Stimulated activated CD4-positive, alpha-beta T cell treated with anti-CD3 and anti-CD28 coated beads, Interleukin-4, amount 100 ng/mL, for 4 hours (primary cell): ENCODE measurements at regions not wholly inside any gene's neighbourhood (a gene's known extent, or its start where the extent isn't known, plus 50 kb on each side); places are given as distances from the start of the nearest gene placed in this dataset.

Experiments
- DNase-seq, 2 experiments: peaks; one replicate each; pipeline ENCODE4 v3.0.0-alpha.2; 2020

DNA sequence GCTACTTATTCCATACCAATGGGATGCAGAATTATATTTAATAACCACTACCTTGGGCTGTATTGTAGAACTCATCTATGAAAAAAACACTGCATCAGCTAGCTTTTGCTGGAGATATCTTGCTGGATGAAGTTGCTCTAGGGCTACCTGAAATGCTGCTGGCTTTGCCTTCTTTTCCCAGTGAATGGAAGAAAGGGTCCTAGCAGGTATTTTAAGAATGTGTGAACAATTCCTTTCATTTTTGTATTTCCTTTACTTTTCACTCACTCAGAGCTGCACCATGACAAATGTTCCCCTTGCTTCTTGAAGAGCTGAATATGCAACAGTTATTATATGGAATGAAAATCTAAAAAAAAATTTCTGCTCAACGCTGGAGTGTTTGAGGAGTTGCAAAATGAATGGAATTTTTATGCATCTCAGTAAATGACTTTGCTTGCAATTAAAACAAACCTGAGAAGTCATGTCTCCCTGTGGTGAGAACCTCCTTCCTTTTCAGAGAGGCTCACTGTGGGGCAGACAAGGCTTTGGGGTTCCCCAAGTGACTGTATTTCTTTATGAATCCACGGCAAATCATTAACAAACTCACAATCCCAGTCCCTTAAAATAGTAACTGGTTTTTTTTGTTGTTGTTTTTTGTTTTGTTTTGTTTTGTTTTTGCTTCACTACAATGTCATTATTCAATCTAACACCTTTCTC lies 566.8 kb upstream of the KIRREL3 start:
- DNase-seq, result no peak

DNA sequence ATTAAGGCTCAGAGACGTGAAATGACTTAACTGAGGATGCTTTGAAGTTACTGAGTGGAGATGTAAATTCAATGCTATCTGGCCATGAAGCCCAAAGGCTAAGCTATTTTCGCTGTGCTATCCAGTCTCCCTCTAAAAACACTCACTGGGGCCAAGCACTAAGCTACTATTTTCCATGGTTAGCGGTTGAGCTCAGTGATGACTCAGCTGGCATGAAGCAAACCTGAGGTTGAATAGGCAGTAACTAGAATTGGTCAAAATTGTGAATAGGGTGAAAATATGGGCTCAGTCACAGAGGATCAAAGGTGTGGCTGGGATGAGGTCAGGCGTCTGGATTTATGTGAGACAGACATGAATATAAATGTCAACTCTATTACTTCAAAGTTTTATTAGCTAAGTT lies 564.2 kb upstream of the KIRREL3 start:
- no peak for DNase-seq

DNA sequence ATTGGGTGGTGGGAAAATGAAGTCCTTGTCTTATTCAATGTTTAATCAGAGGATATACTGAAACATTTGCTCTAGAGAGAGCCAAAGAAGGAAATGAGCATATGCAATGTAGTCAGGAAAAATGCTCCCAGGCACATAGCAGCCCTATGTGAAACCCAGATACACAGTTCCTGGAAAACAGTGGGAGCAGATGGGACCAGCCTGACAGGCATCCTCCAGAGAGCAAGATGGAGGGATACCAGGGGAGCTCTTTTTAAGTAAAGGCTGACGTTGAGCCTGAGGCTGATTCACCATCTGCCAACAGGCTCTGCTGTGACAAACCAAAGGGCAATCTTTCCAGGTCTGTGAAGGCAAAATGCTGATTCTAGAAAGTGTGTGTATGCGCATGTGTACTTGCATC lies 559.4 kb upstream of the KIRREL3 start:
- no peak for DNase-seq

DNA sequence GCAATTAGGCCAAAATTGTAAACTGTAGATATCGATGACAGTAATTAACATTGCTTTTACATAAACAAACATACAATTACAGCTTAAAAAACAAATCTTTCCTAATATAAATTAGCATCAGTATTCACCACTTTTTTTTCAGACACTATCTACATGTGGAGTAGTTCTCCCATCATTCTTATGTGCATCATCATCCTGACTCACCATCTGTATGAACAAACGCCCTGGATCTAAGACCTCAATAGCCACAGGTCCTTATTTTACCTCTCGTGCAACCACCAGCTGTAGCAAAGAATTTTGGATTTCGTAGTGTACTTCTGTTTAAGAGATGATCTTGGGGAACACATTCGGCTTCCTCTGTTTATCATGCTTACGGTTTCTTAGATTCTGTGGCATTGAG lies 551.9 kb upstream of the KIRREL3 start:
- no peak for DNase-seq

DNA sequence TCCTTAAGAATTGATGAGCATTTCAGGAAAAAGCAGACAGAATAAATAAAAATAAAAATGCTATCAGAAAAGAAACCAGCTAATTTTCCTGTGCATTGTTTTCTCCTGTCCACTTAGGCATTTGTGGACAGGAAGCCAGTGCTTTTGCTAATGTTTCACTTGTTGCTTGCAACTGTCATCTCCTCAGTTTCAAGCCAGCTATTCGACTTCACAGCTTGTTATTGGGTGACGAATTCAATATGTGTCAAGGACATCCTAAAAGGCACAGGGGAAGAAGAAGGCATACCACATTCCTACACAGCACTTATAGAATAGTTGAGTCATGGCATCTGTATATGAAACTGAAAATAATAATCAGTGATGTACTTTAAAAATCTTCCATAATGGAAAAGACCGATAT lies 530.6 kb upstream of the KIRREL3 start:
- no peak for DNase-seq

DNA sequence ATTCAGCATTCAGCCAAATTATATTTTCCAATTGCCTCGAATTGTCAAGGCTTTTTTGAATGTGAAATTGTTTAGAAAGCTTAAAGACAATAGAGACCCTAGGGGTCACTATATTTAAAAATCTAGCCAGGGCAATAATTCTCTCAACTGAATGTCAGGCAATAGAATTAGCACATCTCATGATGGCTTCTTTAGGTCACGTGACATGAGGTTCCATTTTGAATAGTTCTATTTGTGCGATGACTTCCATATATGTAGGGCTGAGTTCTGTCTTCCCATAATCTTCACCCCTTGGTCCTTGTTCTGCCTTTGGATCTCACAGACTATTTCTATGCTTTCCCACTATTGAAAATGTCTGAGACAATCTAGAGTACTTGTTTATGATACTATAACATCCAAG lies 527.7 kb upstream of the KIRREL3 start:
- no peak for DNase-seq

DNA sequence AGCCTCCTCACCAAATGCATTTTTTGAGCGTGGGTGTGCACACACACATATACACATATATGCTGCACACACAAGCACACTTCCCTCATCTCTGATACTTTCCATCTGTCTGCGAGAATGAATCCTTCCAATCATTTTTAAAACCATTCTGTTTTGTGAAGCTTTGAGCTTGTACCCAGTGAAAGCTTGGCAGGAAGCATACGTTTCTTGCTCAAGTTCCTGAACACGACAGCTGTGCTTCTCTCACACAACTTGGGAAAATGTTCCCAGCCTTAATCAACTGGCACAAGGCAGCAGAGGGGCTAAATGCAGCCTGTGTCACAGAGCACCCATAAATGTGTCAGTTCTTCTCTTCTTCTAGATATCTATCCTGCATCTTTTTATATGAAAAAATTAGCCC lies 524.0 kb upstream of the KIRREL3 start:
- DNase-seq, result no peak

DNA sequence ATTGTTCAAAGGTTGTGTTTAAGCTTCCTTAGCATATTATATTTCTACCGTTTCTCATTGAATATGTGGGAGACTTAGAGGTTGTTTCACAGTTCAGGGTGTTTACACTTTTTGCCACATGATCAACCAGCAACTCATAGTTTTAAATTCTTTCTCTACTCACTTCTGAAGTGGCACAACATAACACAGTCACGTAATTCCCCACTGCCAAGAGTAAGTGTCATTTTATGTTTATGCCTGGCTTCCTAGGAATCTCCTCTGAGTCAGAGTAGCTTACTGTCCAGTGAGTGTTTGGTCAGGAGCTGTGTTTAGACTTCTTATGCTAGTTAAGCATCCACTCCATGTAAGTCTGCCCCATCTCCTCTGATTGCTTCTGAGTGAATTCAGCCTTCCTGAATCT lies 520.8 kb upstream of the KIRREL3 start:
- DNase-seq, result no peak

DNA sequence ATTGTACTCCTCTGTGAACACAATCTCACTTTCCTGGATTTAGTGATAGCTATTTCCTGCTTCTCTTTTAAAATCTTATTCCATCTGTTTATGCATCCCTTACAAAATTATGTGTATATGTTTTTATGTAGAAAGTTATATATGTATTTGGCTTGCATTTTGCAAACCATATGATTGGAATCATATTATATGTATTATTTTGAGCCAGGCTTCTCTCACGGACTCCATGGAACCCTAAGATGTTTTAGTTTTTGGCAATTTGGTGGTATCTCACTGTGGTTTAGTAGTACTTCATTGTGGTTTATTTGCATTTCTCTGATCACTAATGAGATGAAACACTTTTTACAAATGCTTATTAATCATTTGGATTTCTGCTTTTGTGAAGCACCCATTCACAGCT lies 507.3 kb upstream of the KIRREL3 start:
- DNase-seq, result no peak

DNA sequence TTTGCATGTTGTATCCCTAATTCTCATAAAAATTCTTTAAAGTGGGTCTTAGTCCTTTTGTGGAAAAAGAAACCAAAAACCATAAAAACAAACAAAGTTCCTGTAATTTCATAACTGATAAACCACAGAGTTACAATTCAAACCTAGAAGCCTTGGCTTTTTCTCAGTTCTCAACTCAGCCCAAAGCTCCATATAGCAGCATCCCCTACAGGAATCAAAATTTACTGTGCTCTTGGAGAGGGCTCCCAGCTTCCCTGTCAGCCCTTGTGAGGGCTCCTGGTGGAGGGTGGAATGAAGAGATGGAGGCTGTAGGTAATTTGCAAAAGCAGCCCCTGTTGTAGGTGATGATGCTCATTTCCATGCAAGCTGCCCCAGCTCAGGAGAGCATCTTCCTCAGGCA lies 506.1 kb upstream of the KIRREL3 start:
- DNase-seq, result no peak

DNA sequence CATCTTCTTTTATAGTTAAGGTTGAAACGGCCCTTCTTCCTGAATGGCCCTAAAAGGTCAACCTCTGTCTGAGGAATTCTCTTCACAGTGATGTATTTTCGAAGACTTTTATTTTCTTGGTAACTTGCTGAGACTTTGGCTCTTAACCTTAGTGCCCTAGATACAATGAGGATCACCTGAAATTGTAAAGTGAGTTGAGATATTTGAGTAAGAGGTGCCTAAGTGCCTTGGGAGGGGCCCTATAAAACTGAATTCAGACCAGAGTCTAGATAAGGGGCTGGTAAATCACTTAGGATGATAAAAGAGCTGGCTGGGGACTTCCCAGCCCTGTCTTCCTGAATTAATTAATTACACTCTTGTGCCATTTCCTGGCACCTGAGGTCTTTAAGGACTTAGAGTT lies 505.6 kb upstream of the KIRREL3 start:
- DNase-seq, result no peak

DNA sequence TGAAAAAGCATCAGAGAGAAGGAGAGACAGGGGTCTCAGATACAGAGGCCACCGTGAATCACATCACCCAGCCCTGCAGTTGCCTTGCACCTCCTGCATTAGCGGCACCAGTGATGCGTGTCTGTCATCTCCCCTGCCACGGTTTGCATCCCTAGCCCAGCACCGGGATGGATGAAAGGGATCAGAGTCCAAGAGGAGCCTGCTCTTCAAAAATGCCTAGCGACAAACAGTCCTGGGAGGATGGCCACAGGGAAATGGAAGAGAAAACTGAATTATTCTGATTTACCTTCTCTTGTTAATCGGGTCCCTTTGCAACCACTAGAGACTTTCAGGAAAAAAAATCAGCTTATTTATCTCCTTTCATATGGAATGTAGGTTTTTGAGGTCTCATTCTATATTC lies 495.6 kb upstream of the KIRREL3 start:
- DNase-seq, result no peak

DNA sequence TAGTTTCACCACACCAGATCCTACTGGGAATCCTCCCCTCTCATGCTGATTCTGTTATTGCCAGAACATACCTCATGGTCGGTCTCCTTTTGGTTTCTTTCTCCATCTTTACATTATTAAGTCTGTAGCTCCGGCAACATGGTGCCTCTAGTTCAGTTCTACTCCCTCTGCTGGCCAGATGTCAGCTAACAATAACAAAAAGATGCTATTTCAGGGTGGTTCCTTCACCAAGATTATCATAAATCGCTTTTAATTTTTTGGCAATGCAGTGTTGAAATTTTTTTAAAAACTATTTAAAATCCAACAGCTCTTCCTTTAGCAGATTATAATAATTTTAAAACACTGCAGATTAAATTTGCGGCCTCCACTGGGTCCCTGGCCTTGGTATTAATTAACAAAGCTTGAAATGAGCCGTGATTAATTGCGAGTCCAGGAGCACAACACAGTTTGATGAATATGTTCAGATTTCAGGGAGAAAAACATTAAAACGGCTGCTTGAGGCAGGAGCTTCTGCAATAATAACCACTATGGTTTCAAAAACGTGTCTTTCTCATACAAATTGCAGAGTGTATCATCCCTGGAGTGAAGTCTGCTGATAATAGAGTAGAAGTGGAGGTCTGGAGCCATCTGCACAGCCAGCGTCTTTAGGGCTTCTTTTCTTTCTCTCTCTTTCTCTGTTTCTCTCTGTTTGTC lies 492.9 kb upstream of the KIRREL3 start:
- no peak for DNase-seq

DNA sequence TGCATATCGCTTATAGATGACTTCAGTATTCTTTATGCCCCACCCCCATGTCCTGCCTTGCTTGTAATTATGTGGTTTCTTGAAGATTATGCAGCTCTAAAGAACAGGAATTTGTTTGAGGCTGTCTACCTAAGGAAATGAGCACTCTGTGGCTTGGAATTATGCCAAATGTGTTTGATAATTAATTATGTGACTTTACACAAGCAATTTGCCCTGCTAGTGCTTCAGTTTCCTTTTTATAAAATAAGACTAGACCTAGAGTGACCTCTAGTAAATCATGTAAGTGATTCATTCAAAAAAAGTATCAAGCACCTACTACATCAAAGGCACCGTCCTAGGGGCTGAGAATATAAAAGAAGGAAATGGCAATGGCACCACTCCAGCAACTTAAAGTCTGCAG lies 491.5 kb upstream of the KIRREL3 start:
- no peak for DNase-seq

DNA sequence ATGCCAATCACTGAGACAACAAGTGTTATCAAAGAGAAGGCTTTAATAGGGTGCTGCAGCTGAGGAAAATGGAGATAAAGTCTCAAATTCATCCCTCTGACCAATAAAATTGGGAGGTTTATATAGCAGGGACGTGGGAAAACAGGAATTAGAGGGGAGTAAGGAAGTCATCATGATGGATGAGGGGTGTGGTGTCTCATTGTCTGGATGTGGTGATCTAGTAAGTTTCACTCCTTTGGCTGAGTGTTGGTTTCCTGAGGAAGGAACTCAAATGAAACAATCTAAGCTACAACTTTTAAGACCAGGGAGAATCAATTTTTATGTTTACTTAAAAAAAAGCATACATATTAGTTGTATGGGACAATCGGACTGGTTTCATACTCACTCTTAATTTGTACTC lies 491.0 kb upstream of the KIRREL3 start:
- DNase-seq, result no peak

DNA sequence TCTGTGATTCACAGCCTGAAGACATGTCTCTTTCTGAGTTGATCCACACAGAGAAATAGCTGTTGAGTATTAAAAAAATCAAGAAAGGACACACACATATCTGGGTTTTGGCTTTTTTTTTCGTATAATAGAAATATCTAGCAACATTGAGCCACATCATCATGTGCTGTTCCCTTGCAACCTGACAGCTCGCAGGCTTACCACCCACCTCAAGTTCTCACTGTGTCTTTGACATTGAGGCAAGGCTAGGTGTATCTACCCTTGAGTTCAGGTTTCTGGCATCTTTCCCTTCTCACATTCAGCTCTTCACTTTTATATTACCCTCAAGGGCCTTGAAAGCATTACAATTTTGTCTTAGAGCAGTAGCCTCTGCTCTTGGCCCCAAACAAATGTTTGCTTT lies 490.3 kb upstream of the KIRREL3 start:
- DNase-seq, result no peak

DNA sequence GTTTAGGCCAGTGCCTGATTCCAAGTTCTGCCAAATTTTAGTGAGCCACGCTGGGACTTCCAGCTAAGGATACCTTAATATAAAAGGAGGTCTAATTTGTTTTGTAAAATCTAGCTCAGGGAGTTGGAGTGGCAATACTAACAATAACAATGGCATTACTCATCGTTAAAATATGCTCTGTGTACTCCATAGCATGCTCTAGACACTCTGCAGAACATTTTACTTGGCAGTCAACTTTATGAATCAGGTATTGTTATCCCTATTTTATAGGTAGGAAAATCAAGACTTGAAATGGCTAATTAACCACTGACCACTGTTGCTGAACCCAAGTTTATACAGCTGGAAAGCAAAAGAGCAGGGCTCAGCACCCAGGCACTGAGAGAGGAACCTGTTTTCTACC lies 485.0 kb upstream of the KIRREL3 start:
- no peak for DNase-seq

DNA sequence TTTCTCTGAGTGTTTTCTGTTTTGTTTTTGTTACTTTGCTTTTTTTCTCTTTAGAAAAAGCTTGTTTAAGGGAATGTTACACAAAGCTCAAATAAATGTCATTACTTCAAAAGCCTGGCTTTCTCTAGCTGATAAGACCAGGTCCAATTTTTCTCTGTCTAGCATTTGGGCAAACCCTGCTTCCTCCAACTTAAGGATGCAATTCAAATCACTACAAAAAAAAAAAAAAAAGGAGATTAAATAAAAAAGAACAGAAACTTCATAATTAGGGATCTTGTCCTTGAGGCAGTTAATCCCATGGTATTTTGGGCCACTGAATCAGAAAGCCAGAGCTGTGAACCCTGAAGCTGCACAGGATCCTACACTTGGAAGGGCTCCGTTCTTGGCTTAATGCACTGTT lies 480.8 kb upstream of the KIRREL3 start:
- DNase-seq, result no peak

DNA sequence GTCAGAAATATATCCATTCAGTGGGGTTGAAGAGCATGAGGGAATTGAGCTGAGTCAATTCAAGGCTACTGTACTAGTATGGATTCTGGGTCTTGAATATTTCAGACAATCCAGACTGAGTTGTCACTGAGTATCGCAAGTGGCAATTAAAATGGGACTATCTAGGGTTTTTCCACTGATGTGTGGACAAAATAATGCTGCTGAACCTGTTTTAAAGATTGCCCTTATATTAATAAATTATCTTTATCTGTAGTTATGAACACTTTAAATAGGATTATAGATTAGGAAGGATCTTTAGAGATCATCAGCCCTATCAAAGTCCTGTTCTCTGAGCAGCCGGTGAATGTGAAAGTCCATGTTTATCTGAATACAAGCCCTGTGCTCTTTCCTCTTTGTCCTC lies 478.3 kb upstream of the KIRREL3 start:
- no peak for DNase-seq

DNA sequence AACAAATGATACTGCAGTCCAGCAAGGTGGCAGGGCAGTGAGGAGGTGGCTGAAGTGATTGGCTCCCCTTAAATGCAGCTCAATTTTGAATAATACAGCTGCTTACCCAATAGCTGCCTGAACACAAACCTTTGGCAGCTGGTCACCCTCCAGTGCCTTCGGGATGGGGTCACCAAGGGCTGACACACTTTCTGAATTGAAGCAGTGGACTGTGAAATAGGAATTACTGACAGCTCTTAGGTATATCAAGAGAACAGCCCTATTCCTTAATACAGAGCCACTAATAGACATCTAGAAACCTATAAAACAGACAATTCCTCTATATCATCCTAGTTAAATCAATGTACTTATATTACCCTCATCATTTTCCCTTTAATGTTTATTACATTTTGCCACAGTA lies 474.2 kb upstream of the KIRREL3 start:
- no peak for DNase-seq

DNA sequence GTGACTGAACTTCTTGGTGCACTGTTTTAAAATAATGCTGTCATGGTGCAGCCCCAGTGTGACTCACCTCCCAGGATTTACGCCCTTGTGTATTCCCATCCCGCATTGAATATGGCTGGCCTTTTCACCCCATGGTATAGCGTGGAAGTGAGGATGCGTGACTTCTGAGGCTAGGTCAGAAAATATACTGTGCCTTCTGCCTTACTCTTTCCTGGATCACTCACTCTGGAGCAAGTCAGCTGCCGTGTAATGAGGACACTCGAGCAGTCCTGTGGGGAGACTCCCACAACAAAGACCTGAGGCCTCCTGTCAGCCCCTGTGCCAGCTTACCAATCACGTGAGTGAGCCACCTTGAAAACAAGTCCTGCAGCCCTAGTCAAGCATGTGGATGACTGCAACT lies 471.9 kb upstream of the KIRREL3 start:
- DNase-seq, result no peak

DNA sequence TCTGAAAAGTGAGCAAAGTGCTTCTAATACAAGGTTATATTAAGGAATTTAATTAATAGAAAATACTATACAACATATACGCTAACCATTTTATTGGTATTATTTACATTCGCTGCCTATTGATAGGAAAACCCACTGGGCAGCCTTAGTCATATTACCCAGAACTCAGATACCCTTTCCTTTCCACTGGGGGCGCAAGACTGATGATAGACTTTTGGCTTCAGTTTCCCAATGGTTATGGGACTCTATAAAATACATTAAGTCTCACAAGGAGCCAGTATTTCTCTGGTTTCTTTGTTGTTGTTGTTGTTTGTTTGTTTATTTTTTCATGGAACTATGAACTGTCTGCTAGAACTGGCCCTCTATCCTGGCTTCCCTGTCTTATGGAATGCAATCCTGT lies 471.1 kb upstream of the KIRREL3 start:
- DNase-seq, result no peak

DNA sequence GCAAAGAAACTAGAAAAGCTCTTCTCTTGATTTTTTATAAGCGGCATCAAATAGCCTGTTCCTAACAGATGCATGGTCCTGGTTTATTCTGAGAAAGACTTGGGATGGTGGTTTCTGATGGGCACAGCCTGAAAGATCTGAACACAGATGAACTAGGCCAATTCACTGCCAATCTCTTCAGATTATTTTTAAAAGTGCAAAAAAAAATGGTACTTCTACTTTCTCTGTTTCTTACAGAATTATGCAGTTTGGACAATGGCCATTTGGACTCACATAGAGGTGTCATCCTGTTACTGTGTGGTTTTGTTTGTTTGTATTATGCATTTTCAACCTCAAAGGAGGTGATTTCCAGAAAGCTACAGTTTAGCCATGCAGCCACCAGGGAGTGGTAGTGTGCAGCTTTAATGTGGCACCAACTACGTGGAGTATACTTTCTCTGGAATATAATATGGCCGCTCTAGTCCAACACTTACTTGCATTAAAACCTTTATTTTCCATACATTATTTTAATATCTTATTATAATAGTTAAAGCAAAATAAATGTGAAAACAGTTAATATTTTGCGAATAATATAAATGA lies 469.8 kb upstream of the KIRREL3 start:
- DNase-seq, result no peak

DNA sequence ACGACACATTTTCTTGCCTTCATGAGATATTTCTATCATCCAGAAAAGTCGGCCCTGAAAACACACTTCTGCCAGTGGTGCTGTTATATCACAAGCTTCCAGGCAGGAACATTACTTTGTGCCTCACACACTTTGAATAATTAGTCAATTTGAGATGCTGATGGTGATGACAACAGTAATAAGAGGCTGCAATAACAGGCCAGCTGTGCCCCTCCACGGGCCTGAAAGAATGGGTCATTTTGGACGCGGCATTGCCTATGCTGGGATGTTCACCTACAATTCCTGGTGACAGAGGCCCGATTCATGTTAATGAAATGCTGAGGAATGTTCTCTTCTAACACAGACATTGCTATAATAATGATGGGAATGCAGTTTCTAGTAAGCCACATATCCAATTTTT lies 463.8 kb upstream of the KIRREL3 start:
- no peak for DNase-seq

DNA sequence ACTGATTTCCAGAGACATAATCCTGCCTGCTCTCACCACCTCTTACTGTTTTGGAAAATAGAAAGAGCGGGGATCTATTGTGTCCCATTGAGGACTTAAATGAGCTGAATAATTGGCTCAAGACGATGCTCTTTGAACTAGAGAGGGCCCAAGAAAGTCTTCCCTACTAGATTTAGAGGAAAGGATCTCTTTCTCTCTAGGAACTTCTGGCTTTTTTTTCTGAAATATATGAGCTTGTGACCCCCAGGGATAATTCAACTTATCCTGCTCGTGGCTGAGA lies 461.4 kb upstream of the KIRREL3 start:
- DNase-seq, result no peak
